ENCODE measurements at regions not wholly inside any gene's neighbourhood (a gene's known extent, or its start where the extent isn't known, plus 50 kb on each side); places are given as distances from the start of the nearest gene placed in this dataset.

DNA sequence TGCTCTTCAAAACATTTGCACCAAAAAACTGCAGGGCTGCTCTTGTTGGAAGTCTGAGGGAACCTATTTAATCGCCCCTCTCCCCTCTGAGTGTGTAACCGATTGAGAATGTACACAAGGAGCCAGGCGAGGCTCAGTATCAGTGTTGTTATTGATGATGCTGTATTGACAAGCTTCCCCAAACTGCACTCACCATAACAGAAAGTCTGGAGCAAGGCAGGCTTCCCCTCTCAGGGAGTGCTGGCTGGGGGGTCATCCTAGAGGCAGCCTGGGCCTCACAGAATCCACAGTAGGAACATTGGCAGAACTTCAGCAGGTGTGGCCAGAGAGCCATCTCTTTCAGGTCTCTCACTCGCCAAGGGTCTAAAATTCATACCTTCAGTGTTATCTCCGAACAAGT, 58.1 kb upstream of the TUNAR start:
- no peak for DNase-seq (ENCODE audit: low spot score)

- DNase-seq (ENCODE audit: low spot score) = no peak
Observed at GRCh38 chr14:95817271-95817670, 59.4 kb upstream of the TUNAR start.

GRCh38 chr14:95816539-95816938, 60.1 kb upstream of the TUNAR start:
- no peak for DNase-seq (ENCODE audit: low spot score)

DNA sequence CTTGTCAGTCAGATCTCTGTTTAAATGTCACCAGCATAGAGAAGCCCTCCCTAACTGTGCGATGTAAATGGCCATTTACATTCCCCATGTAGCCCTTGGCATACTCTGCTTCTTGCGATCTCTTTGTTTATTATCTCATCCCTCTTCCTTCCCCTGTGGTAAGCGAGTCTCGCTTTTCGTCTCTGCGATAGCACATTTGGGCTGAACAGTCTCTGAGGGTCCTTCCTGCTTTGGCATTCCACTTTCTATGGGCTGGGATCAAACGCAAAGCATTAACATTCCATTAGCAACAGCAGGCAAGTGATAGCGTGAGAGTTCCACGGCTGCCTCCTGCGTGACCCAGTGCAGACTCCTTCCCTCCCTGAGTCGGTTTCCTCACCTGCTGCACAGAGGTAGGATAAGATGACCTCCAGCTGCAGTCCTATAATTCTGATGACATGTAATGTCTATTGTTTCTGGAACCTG, 61.4 kb upstream of the TUNAR start:
- DNase-seq (ENCODE audit: low spot score) = no peak

GRCh38 chr14:95814363-95815225, 62.0 kb upstream of the TUNAR start:
- DNase-seq (ENCODE audit: low spot score) = no peak

- peak; percentile 12 for DNase-seq (ENCODE audit: low spot score)
Observed at GRCh38 chr14:95811813-95812212, 64.8 kb upstream of the TUNAR start.

GRCh38 chr14:95808371-95808770, 68.3 kb upstream of the TUNAR start:
- no peak for DNase-seq (ENCODE audit: low spot score)

DNA sequence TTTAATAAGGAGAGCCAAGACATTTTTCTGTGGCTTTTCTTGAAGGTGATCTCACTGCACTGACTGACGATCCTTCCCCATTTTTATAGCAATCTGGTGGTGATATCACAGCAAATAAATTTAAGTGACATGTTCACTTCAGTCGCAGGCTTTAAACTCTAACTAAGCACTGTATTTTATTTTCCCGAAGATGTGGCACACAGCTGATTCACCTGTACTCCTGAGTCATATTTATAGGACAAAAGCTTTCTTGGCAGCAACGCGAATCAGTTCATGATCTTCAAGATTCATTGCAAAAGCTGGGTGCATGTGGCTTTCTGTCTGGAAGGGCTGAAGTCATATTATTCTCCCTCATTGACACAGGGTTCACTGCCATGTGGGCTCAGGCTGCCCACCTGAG, 79.8 kb upstream of the TUNAR start:
- DNase-seq (ENCODE audit: low spot score) = no peak

- peak; percentile 68 for DNase-seq (ENCODE audit: low spot score)
Observed at GRCh38 chr14:95787941-95788340, 74.0 kb upstream of the TCL1A start.

GRCh38 chr14:95786566-95786965, 72.6 kb upstream of the TCL1A start:
- peak; percentile 49 for DNase-seq (ENCODE audit: low spot score)

GRCh38 chr14:95784137-95784536, 70.2 kb upstream of the TCL1A start:
- DNase-seq (ENCODE audit: low spot score) = no peak

DNA sequence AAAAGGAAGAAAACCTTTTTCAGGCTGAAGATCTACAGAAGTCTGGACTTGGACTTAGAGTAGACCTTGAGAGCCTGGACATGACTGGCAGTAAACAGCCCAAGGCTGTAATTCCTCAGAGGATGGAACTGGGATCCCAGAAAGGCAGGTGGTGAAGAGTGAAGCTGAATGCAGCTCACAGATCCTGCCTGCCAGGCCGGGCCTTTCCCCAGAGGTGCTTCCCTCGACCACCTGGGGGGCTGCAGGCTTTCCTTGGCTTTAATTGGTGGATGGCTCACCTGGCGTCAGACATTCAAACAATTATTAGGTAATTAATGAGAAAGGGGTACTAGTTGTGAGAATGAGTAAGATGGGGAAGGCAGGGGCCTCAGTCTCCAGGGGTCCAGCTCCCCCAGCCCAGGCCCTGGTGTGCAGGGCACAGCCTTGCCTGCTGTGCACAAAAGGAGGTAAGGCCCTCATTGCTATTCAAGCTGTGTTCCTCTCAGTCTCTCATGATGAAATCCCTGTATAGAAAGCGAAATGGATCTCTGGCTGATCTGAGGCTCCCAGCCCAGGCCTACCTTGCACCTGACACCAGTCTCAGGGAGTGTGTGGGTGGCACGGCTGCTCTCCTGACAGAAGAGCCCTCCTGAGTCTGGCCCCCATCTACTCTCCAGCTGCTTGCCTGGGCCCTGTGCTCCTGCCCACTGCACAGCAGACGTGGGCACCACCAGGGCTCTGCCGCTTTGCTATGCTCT, 63.0 kb upstream of the TCL1A start:
- peak; percentile 62 for DNase-seq (ENCODE audit: low spot score)

- DNase-seq (ENCODE audit: low spot score) = peak; percentile 53
Observed at GRCh38 chr14:95774265-95775160, 60.6 kb upstream of the TCL1A start.

GRCh38 chr14:95770777-95771176, 56.9 kb upstream of the TCL1A start:
- peak; percentile 26 for DNase-seq (ENCODE audit: low spot score)

DNA sequence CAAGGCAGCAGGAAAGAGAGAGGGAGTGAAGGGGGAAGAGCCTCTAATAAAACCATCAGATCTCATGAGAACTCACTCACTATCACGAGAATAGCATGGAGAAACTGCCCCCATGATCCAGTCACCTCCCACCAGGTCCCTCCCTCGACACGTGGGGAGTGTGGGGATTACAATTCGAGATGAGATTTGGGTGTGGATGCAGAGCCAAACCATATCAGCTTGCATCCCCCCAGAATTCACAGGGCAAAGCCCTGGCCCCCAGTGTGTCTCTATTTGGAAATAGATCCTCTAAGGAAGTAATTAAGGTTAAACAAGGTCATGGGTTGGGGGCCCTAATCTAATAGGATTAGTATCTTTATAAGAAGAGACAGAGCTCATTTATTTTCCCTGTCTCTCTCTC, 56.1 kb upstream of the TCL1A start:
- no peak for DNase-seq (ENCODE audit: low spot score)

DNA sequence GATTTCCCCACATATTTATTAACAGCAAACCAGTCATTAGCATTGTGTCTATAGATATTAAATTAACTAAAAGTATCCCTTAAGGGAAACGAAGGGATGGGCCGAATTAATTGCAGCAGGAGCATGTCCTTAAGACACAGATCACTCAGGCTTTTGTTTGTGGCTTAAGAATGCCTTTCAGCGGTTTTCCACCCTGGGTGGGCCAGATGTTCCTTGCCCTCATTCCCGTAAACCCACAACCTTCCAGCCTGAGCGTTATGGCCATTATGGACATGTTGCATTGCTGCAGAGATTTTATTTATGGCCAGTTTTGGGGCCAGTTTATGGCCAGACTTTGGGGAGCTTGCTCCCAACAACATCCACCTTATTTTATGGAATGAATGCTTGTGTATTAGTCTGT, 55.5 kb upstream of the TCL1A start:
- DNase-seq (ENCODE audit: low spot score) = peak; percentile 22

DNA sequence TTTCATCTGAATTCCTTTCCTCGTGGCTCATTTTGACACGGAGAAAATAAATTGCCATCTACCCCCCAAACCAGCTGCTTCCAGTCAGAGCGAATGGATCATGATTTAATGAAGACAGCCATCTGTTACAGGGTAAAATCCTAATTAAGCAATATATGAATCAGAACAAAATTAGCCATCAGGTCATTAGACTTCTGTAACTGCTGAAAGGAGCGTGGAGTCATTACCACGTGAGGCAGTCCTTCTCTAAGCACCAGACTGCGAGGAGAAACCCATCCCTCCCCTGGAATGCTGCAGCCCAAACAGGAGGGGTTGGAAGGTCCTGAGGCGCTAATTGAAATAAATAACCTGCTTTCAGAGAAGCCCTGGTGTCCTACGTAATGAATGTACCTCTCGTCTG, 51.1 kb upstream of the TCL1A start:
- no peak for DNase-seq (ENCODE audit: low spot score)

- no peak for DNase-seq (ENCODE audit: low spot score)
Observed at GRCh38 chr14:95763875-95764274, 50.0 kb upstream of the TCL1A start.

All from mesenteric fat pad (tissue), 1 donor.